ENCODE measurements at regions not wholly inside any gene's neighbourhood (a gene's known extent, or its start where the extent isn't known, plus 50 kb on each side); places are given as distances from the start of the nearest gene placed in this dataset.

- DNase-seq = no peak
These were observed 1377.3 kb downstream of the TBC1D22A start for GRCh38 chr22:48139776-48140175.

GRCh38 chr22:48138855-48139254, 1376.4 kb downstream of the TBC1D22A start:
- DNase-seq = no peak

GRCh38 chr22:48138427-48138826, 1376.0 kb downstream of the TBC1D22A start:
- no peak for DNase-seq

- no peak for DNase-seq
These were observed 1375.2 kb downstream of the TBC1D22A start for GRCh38 chr22:48137640-48138039.

GRCh38 chr22:48135592-48135991, 1373.1 kb downstream of the TBC1D22A start:
- DNase-seq = no peak

GRCh38 chr22:48125416-48125815, 1363.0 kb downstream of the TBC1D22A start:
- no peak for DNase-seq

GRCh38 chr22:48121984-48122383, 1359.5 kb downstream of the TBC1D22A start:
- DNase-seq = no peak

GRCh38 chr22:48118654-48119053, 1356.2 kb downstream of the TBC1D22A start:
- no peak for DNase-seq

- DNase-seq = no peak
These were observed 1354.4 kb downstream of the TBC1D22A start for GRCh38 chr22:48116871-48117270.

GRCh38 chr22:48112687-48113521, 1350.5 kb downstream of the TBC1D22A start:
- no peak for DNase-seq

GRCh38 chr22:48106715-48107259, 1344.3 kb downstream of the TBC1D22A start:
- DNase-seq = no peak

GRCh38 chr22:48106215-48106614, 1343.8 kb downstream of the TBC1D22A start:
- no peak for DNase-seq

GRCh38 chr22:48105259-48105658, 1342.8 kb downstream of the TBC1D22A start:
- no peak for DNase-seq

GRCh38 chr22:48104766-48105165, 1342.3 kb downstream of the TBC1D22A start:
- no peak for DNase-seq

GRCh38 chr22:48104102-48104738, 1341.8 kb downstream of the TBC1D22A start:
- no peak for DNase-seq

GRCh38 chr22:48103126-48103875, 1340.9 kb downstream of the TBC1D22A start:
- DNase-seq = no peak

- no peak for DNase-seq
These were observed 1340.1 kb downstream of the TBC1D22A start for GRCh38 chr22:48102581-48102980.

GRCh38 chr22:48101704-48102103, 1339.3 kb downstream of the TBC1D22A start:
- DNase-seq = no peak

- no peak for DNase-seq
These were observed 1338.4 kb downstream of the TBC1D22A start for GRCh38 chr22:48100685-48101417.

GRCh38 chr22:48099671-48100070, 1337.2 kb downstream of the TBC1D22A start:
- DNase-seq = no peak

- DNase-seq = no peak
These were observed 1336.8 kb downstream of the TBC1D22A start for GRCh38 chr22:48099251-48099650.

- DNase-seq = no peak
These were observed 1336.4 kb downstream of the TBC1D22A start for GRCh38 chr22:48098921-48099245.
